ENCODE measurements at regions not wholly inside any gene's neighbourhood (a gene's known extent, or its start where the extent isn't known, plus 50 kb on each side); places are given as distances from the start of the nearest gene placed in this dataset.

DNA sequence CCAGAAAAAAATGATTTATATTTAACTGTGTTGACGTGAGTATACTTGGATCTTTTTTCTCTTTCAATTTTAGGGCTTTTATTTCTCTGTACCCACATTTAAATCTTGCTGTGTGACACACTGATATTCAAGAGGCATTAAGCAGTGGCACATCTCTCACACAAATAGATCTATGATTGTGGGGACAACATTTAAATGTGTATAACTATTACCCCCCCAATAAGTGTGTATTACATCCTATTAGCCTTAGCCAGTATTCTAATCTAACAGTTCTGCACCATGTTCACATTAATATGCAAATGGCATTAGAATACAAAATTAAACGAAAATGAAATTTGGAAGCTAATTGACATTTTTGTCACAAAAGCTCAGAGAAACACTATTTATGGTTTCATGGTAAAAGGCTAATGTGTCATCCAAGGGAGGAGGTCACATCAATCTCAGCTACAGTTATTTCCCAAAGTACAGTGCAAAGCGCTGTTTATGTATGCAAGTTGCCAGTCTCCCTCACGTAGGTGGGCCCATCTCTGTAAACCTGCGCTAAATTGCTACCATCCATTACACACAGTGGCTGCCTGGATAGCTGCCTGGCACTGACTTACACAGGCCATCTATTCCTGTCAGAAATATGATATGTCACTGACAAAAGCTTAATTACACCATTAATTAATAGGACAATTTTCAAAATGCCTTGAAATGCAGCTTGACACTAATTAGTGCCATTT is 984.7 kb upstream of the PCDH9 start:
- no peak for DNase-seq (ENCODE audit: low read depth in 3 of 3, low spot score in 2 of 3)

DNA sequence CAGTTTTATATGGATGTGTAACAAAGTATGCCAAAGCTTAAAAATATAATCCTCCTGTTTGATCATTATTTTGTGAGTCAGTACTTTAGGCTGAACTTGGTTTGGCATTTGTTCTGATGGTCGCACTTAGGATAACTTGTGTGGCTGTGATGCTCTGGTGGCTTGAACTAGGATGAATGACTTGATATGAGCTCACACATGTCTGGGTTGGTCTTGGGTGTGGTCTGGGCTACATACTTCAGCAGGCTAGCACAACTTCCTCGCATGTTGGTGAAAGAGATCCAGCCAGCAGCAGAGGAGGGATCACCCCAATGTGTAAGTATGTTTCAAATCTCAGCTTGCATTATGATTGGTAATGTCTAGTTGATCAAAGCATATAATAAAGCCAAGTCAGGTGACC is 969.1 kb upstream of the PCDH9 start:
- DNase-seq (ENCODE audit: low read depth in 3 of 3, low spot score in 2 of 3): no peak

DNA sequence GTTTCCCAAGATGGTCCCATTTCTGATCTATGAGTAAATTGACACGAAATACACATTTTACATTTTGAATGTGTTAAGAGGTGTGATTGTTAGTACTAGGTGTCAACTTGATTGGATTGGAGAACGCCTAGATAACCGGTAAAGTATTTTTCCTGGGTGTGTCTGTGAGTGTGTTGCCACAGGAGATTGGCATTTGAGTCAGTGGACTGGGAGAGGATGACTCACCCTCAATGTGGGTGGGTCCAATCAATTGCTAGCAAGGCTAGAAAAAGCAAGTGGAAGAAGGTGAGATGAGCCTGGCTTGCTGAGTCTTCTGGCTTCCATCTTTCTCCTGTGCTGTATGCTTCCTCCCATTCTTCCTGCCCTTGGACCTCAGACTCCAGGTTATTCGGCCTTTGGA is 960.7 kb upstream of the PCDH9 start:
- no peak for DNase-seq (ENCODE audit: low read depth in 3 of 3, low spot score in 2 of 3)

DNA sequence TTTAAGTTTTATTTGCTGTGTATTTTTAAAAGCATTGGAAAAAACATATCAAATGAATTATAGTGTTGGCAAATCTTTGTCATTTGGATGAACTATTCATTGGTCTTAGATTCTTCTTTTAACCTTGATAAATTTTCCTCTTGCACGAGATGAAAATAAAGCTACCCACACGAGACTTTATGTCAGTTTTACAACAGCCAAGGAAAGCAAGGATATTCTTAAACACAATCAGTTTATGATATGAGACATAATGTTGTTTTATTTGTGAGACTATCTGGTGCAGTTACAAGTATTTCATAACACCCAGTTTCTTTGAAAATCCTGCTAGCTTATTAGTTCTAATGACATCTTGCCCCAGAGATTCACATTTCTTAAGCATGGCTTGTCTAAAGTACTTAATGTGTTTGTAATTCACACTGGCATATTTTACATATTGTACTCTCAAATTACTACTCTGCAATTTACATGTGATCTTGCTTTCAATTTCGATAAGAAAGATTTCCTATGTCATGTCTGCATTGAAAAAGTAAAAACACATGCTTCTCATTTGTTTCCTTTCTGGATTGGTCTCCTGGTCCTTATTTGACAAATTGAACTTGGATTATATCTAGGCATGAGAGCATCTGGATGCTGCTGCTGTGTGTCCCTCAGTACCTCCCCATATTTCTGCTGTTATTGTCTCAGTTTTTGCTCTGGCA is 955.5 kb upstream of the PCDH9 start:
- DNase-seq (ENCODE audit: low read depth in 3 of 3, low spot score in 2 of 3): no peak

DNA sequence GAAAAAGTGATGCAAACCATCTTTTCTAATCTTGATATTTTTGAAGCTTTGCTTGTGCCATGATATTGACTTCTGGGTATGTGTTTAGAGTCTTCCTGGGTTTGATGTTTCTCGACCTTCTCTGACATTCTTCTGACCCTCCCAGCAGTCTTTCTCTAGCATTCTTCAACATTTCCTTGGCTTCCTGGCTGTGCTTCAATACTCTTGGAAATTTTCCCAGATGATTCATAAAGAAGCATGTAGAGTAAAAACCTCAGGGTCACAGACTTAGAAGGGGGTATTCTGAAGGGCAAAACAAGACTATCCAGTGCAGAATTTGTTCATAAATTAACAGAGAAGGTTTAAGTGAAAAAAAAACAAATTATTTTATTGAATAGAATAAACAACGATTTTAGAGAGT is 946.3 kb upstream of the PCDH9 start:
- DNase-seq (ENCODE audit: low read depth in 3 of 3, low spot score in 2 of 3): no peak

DNA sequence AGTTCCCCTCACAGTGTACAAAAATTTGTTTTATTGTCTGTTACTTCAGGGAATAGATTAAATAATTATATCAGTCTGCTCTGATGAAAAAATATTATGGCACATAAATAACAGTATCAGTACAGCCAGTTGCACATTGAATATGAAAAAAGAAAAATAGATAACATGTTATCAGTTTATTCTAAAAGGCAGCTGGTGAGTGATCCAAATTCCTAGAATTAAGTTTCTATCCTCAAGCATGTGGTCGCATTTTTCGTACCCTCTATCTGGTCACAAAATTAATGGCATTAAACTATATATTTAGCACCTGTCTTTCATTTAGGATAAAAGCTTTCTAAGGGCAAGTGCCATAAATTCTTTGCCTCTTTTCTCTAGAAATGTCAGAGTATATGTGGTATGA is 944.8 kb upstream of the PCDH9 start:
- no peak for DNase-seq (ENCODE audit: low read depth in 3 of 3, low spot score in 2 of 3)

DNA sequence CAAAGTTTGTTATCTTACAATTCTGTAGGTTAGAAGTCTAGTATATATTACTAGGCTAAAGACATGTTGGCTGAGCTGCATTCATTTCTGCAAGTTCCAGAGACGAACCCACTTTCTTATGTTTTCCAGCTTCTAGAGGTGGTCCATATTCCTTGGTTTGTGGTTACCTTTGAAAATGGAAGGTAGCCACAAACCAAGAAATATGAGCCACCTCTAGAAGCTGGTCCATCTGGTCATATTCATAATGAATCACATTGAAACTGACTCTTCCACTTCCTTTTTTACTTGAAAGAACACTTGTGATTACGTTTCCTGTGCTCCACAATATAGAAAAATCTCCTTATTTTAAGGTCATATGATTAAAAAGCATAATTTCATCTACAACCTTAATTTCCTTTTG is 943.0 kb upstream of the PCDH9 start:
- no peak for DNase-seq (ENCODE audit: low read depth in 3 of 3, low spot score in 2 of 3)

DNA sequence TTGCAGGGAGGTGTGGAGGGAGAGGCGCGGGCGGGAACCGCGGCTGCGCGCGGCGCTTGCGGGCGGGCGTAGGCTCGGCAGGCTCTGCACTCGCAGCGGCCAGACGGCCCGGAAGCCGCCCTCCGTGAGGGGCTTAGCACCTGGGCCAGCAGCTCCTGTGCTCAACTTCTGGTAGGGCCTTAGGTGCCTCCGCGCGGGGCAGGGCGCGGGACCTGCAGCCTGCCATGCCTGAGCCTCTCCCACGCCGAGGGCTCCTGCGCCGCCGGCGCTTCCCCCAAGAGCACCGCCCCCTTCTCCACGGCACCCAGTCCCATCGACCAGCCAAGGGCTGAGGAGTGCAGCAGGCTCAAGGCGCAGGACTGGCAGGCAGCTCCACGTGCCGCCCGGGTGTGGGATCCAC is 940.8 kb upstream of the PCDH9 start:
- no peak for DNase-seq (ENCODE audit: low read depth in 3 of 3, low spot score in 2 of 3)

DNA sequence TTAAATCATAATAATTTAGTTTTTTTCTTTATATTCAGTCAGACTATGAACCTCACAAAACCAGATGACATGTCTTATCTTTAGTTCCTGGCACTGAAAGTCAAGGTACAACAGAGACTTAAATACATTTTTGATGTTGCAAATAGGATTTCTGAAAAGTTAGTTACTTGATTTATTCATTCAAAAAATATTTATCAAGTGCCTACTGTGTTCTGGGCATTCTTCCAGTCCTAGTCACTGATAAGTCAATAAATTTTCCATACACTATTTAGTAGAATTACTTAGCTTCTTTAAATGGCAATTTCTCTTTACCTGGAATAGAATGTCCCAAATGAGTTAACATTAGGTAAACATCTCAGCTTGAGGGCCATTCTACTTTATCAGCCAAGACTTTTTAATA is 938.3 kb upstream of the PCDH9 start:
- DNase-seq (ENCODE audit: low read depth in 3 of 3, low spot score in 2 of 3): no peak

DNA sequence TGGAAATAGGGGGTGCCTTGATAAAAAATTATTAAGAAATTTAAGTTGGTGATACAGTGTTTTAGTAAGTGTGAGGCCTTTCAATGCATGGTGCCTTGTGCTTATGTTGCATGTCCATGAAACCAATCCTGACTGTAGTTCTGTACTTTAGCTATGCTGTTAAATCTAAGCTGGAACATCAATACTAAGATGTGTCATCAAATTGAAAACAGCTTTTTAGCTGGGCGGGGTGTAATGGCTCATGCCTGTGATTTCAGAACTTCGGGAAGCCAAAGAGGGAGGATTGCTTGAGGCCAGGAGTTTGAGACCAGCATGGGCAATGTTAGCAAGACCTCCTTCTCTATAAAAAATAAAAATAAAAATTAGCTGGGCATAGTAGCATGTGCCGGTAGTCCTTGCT is 930.3 kb upstream of the PCDH9 start:
- no peak for DNase-seq (ENCODE audit: low read depth in 3 of 3, low spot score in 2 of 3)

DNA sequence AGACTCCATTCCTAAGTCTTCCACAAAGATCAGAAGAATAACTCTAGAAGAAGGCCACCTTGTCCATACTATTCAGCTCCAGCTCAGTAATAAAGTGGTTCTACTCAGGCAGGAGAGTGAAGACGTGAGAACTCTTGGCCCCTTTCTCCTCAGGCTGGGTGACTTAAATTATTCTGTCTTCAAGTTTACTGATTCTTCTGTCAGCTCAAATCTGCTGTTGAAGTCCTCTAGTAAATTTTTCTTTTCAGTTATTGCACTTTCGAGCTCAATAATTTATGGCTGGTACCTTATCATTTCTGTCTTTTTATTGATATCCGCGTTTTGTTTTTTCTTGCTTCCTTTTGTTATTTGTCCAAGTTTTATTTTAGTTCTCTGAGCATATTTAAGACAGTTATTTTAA is 922.3 kb upstream of the PCDH9 start:
- DNase-seq (ENCODE audit: low read depth in 3 of 3, low spot score in 2 of 3): no peak

DNA sequence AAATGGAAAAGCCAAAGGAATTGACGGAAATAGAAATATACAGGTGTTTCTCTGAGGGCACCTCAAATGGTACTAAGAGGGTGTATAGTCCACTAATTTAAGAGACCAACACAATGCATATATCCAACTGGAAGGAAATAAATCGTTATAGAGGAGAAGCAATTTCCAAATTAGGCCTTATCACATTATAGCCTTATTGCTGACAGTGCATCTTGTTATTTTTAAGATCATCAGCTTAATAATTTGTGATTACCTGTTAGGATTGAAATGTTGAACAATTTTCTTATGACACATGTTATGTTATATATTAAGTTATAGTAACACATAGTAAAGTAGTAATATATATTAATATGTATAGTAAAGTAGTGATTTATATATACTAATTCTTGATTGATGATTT is 915.7 kb upstream of the PCDH9 start:
- DNase-seq (ENCODE audit: low read depth in 3 of 3, low spot score in 2 of 3): no peak

DNA sequence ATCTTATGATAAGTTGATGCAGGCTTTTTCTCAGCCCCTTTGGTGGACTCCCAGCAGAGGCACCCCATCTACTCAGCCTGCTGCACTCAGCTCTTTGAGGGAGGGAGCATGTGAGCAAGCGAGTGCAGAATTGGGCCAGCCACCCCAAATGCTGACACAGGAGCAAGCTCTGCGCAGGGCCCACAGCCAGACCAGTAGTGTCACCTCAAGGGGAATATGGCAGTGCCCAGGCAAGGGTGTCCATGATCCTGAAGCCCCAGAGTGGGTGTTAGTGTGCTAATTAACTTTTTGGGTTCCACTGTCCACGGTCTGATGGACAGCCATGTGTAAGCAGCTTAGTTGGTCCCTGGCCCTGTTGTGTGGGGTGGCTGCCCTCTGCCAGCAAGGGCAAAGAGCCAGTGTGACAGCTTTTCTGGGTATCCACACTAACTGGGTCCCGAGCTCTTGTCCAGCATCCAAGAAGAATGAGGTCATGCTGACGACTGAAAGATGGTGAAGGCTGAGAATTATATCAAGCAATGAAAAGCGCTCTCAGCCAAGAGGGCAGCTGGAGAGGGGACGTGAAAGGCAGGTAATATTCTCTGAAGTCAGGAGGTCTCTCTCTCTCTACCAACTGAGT is 898.3 kb upstream of the PCDH9 start:
- no peak for DNase-seq (ENCODE audit: low read depth in 3 of 3, low spot score in 2 of 3)

DNA sequence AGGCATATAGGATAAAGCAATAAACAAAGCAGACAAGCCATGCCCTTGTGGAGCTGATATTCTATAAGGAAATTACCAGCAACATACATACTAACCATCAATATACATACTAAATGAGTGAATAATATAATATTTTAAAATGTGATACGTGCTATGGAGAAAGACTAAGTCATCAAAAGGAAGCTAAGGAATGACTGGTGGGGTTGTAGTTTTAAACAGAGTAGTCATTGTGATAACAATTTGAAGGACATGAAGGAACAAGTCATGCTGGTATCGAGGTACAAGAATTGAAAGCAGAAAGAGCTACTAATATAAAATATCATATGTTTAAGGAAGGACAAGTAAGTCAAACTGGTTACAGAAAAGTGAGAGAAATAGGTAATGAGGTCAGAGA is 894.9 kb upstream of the PCDH9 start:
- DNase-seq (ENCODE audit: low read depth in 3 of 3, low spot score in 2 of 3): no peak

DNA sequence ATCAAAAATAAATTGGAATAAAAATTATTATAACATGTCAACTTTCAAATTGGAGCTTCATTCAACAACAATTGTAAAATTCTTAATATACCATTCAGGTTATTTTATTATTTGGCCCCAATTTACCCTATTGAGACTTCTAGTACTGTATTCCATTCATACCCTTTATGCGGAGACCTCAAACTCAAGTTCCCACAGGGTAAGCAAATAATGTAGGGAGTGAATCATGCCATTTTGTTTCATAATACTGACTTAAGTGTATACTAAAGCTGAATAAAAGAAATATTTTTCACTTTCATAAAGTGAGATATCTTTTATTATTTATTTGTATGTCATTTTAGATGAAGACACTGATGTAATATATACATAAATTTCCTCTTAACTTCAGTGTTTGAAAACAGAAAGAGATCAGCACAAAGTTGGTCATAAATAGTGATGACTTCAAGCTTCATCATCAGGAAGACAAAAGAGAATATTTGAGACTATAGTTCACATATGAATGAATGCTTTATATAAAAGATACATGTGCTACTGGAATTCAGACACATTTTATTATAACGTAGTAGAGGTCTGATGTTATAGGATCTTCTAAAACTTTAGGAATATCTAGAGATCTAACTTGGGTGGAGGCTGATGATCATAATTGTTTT is 894.4 kb upstream of the PCDH9 start:
- DNase-seq (ENCODE audit: low read depth in 3 of 3, low spot score in 2 of 3): no peak

DNA sequence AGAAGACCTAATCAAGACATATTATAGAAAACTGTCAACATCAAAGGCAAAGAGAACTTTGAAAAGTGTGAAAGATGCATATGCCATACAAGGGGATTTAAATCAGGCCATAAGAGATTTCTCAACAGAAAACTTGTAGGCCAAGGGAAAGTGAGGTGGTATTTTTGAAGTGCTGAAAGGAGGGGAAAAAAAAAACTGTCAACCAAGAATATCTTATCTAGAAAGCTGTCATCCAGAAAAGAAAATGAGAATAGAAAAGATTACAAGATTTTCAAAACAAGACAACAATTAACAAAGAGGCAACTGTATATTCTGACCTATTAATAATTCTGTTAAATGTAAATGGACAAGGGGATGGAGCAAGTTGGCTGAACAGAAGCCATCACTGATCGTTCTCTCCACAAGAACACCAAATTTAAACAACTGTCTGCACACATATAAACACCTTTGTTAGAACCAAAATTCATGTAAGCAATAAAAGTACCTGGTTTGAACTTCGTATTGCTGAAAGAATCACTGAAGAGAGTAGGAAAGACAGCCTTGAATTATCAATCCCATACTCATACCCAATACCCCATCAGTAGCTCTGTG is 880.1 kb upstream of the PCDH9 start:
- no peak for DNase-seq (ENCODE audit: low read depth in 3 of 3, low spot score in 2 of 3)

DNA sequence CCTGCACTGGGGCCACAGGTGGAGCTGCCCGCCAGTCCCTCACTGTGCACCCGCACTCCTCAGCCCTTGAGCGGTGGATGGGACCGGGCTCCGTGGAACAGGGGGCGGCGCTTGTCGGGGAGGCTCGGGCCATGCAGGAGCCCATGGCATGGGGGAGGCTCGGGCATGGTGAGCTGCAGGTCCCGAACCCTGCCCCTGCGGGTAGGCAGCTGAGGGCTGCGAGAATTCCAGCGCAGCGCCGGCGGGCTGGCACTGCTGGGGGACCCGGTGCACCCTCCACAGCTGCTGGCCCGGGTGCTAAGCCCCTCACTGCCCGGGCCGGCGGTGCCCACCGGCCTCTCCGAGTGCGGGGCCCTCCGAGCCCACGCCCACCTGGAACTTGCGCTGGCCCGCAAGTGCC is 877.5 kb upstream of the PCDH9 start:
- DNase-seq (ENCODE audit: low read depth in 3 of 3, low spot score in 2 of 3): no peak

DNA sequence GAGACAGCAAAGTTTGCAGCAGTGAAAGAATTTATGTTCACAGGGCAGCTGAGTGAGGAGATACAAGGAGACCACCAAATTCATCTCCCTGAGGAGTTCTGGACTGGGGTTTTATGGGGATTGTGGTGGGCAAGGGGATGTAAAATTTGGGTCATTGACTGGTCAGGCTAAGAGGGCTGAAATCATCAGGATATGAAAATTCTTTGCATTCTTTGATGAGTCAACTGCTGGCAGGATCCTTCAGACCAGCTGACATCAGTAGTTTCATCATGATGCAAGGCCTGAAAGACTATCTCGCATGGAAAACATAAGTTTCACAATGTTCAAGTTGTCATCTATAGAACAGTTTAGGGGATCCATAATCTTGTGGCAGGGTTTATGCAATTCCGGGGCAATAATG is 869.5 kb upstream of the PCDH9 start:
- DNase-seq (ENCODE audit: low read depth in 3 of 3, low spot score in 2 of 3): no peak

DNA sequence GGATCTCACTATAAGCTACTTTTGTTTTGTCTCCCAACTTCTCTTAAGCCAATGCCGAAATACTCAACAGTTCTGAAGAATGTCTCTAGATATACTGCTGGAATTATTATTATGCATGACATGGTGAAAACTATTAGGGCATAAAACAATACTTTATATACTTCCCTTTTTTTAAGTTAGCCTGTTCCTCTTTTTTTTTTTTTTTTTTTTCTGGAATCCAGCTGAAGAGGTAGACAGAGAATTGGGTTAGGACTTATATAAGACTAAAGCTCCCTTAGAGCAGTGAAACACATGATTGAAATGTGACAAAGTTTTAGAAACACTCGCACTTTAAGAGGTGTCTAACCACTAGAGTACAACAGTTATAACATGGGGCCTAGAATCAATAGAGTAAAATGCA is 850.9 kb upstream of the PCDH9 start:
- DNase-seq (ENCODE audit: low read depth in 3 of 3, low spot score in 2 of 3): no peak

DNA sequence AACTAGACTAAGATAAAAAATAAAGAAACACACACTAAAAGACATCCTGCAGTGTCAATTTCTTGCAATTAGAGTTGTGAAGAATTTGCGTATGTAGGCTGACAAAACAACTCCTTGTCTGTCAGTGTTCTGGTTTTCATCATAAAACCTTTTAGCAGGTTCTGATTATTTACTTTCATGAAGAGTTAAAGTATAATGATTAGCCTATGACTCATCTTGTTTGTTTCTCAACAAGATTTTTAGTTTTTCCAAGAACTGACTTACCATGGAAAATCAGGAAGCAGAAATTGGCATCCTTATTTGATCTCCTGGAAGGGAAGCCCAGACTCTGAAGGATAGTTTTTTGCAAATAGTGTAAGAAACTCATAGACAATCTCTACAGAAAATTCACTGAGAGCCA is 848.7 kb upstream of the PCDH9 start:
- no peak for DNase-seq (ENCODE audit: low read depth in 3 of 3, low spot score in 2 of 3)

DNA sequence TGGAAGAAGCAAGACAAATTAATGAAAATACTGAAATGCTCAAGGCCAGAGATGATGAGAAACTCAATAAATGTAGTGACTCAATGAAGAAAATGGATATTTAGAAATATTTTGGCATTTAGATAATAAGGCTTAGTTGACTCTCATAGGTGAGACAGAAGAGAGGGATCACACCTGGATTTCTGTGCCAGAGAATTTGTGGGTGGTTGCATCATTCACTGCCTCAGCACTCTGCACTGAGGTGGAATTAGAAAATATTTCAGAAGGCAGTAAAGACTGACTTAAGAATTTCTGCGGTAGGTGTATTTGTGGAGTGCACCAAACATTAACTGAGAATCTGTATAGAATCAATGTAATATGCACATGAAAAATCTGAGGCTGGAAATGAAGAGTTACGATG is 848.3 kb upstream of the PCDH9 start:
- DNase-seq (ENCODE audit: low read depth in 3 of 3, low spot score in 2 of 3): no peak

Data from right renal cortex interstitium (tissue), 3 donors.